Neuronal stem cell (in vitro differentiated cells): ENCODE measurements at regions not wholly inside any gene's neighbourhood (a gene's known extent, or its start where the extent isn't known, plus 50 kb on each side); places are given as distances from the start of the nearest gene placed in this dataset.

Experiments used
- DNase-seq: peaks from one replicate; pipeline ENCODE4 v3.0.0-alpha.2; 2013; ENCODE audit warnings: low spot score
- H2AFZ ChIP-seq: one replicate; pipeline ENCODE4 v1.6.1; 2013; ENCODE audit warnings: mild to moderate bottlenecking, low read length, inconsistent platforms
- H2AK5ac ChIP-seq: 2 replicates; pipeline ENCODE4 v1.6.1; 2013; ENCODE audit warnings: low read depth, mild to moderate bottlenecking, inconsistent platforms, low read length, moderate library complexity, mixed read lengths
- H2BK120ac ChIP-seq: 2 replicates; pipeline ENCODE4 v1.6.1; 2013; ENCODE audit warnings: low read depth, mild to moderate bottlenecking, inconsistent platforms, low read length, moderate library complexity, mixed read lengths
- H2BK12ac ChIP-seq: one replicate; pipeline ENCODE4 v1.6.1; 2013; ENCODE audit warnings: low read length, inconsistent platforms
- H2BK15ac ChIP-seq: 2 replicates; pipeline ENCODE4 v1.6.1; 2013; ENCODE audit warnings: mild to moderate bottlenecking, low read length, inconsistent platforms, mixed read lengths
- H2BK5ac ChIP-seq: one replicate; pipeline ENCODE4 v1.6.1; 2013; ENCODE audit warnings: inconsistent platforms, mild to moderate bottlenecking, low read length, moderate library complexity
- H3K14ac ChIP-seq: one replicate; pipeline ENCODE4 v1.6.1; 2013; ENCODE audit warnings: low read length, inconsistent platforms
- H3K18ac ChIP-seq: 2 replicates; pipeline ENCODE4 v1.6.1; 2013; ENCODE audit warnings: low read length, inconsistent platforms
- H3K23ac ChIP-seq: 2 replicates; pipeline ENCODE4 v1.6.1; 2013; ENCODE audit warnings: low read depth, mild to moderate bottlenecking, mixed read lengths, low read length, inconsistent platforms; ENCODE audit not compliant: poor library complexity
- H3K27ac ChIP-seq: replicated peaks from 3 replicates; pipeline ENCODE4 v1.5.1; 2013; ENCODE audit warnings: low read length, inconsistent platforms
- H3K27me3 ChIP-seq, 3 experiments: 2 replicates each; pipeline ENCODE4 v1.6.1; 2013; ENCODE audit warnings: low read length in 3 of 3, mild to moderate bottlenecking in 2 of 3, inconsistent platforms in 1 of 3, low read depth in 1 of 3, mixed read lengths in 1 of 3, moderate library complexity in 1 of 3; ENCODE audit not compliant: control insufficient read depth in 3 of 3, insufficient read depth in 3 of 3
- H3K36me3 ChIP-seq, 2 donors: replicated peaks in 1 of 2; 2 replicates each; pipeline ENCODE4 v1.6.1; 2013; ENCODE audit warnings: low read length in 2 of 2; ENCODE audit not compliant: control insufficient read depth in 2 of 2, insufficient read depth in 2 of 2
- H3K4ac ChIP-seq: 2 replicates; pipeline ENCODE4 v1.6.1; 2013; ENCODE audit warnings: inconsistent platforms, mild to moderate bottlenecking, low read length, moderate library complexity
- H3K4me1 ChIP-seq, 2 donors: 1 replicate in 1 of 2; 2 replicates in 1 of 2; pipeline ENCODE4 v1.6.1; 2013; ENCODE audit warnings: low read length in 2 of 2, low read depth in 1 of 2; ENCODE audit not compliant: control insufficient read depth in 2 of 2, insufficient read depth in 1 of 2
- H3K4me2 ChIP-seq: one replicate; pipeline ENCODE4 v1.6.1; 2013; ENCODE audit warnings: mild to moderate bottlenecking, low read length, inconsistent platforms; ENCODE audit not compliant: insufficient read depth, poor library complexity, severe bottlenecking
- H3K4me3 ChIP-seq, 2 donors: 2 replicates each; pipeline ENCODE4 v1.5.1; 2013; ENCODE audit warnings: low read length in 2 of 2, mild to moderate bottlenecking in 2 of 2, inconsistent platforms in 1 of 2, moderate library complexity in 1 of 2
- H3K79me1 ChIP-seq: one replicate; pipeline ENCODE4 v1.6.1; 2013; ENCODE audit warnings: low read depth, mild to moderate bottlenecking, inconsistent platforms, low read length, moderate library complexity
- H3K9ac ChIP-seq: one replicate; pipeline ENCODE4 v1.6.1; 2013; ENCODE audit warnings: mild to moderate bottlenecking, low read depth, low read length, inconsistent platforms; ENCODE audit not compliant: poor library complexity
- H3K9me3 ChIP-seq, 2 donors: replicated peaks in 1 of 2; 2 replicates each; pipeline versions ENCODE3 to v1.6.1; 2013; ENCODE audit warnings: low read length in 2 of 2, mild to moderate bottlenecking in 2 of 2, inconsistent platforms in 1 of 2, low read depth in 1 of 2, mixed read lengths in 1 of 2, moderate library complexity in 1 of 2; ENCODE audit not compliant: control insufficient read depth in 2 of 2, insufficient read depth in 1 of 2
- H4K8ac ChIP-seq: one replicate; pipeline ENCODE4 v1.6.1; 2013; ENCODE audit warnings: low read depth, mild to moderate bottlenecking, inconsistent platforms, low read length, moderate library complexity
- H4K91ac ChIP-seq: one replicate; pipeline ENCODE4 v1.6.1; 2013; ENCODE audit warnings: low read length, low read depth, mild to moderate bottlenecking, inconsistent platforms; ENCODE audit not compliant: poor library complexity
- WGBS, 2 donors: extraction: QIAGEN DNeasy Blood & Tissue Kit; methylation state at CpG; one replicate each; pipeline ENCODE4 v1.1.7; 2013; ENCODE audit warnings: missing lambda C conversion rate in 2 of 2, mixed read lengths in 1 of 2; ENCODE audit not compliant: insufficient read length in 2 of 2, insufficient replicate concordance in 1 of 2; ENCODE audit errors: extremely low coverage in 2 of 2; 5-methylcytosine and 5-hydroxymethylcytosine counted together

DNA sequence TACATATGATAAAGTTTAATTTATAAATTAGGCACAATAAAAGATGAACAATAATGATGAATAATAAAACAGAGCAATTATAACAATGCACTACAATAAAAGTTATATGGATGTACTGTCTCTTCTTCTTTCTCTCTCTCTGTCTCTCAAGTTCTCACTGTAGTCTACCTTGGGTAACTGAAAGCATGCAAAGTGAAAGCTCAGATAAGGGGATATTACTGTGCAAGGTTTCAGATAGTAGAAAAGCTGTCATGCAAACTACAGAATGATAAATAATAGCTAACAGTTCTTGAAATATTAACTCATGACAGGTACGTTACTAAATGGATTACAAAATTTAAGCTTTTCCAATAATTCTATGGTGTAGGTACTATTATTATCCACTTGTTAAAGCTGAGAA is 311.9 kb upstream of the PRDM1 start:
- no peak overlapping the region for H4K91ac ChIP-seq

DNA sequence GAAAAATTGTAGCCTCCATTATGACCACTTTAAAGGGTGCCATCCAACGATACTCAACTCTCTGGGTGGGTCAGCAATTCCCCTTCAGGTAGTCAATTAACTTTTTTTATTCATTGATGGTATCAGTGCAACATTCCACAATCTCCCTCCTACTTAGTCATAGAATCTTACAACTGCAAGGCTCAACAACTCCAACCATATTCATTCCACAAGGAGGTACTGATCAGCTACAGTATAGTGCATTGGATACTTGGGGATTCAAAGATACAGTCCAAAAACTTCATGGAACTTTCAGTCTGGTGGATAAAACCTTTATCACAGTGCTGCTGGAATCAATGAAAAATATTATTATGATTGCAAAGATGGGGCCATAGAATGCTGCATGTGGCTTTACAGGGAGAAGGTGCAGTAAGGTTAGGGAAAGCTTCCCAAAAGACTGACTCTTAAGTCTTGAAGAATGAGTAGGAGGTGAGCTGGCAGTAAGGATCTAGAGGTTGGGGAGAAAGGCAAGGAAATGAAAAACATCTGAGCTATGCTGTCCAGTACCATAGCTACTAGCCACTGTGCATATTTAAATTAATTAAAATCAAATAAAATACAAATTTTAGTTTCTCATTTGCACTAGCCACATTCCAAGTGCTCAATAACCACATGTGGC is 314.7 kb upstream of the PRDM1 start:
- Histone ChIP-seq H3K9me3 (peaks cover 0 to 2% of the 10 kb centered on the region in 2 donors), H3K14ac (no peak overlapping the region), H3K27me3 (no peaks in the 10 kb centered on the region), H2BK12ac (no peak overlapping the region), H2BK5ac (no peak overlapping the region), H2BK120ac (no peak overlapping the region), H3K4me2 (no peak overlapping the region), H3K79me1 (no peaks in the 10 kb centered on the region), H3K4me3 (no peak overlapping the region), H2AK5ac (no peak overlapping the region), H3K9ac (no peak overlapping the region), H3K23ac (no peak overlapping the region), H2BK15ac (no peak overlapping the region), H3K4ac (no peak overlapping the region), H3K4me1 (no peaks in the 10 kb centered on the region), H2AFZ (no peak overlapping the region), H4K8ac (no peak overlapping the region), H3K36me3 (no peaks in the 10 kb centered on the region), H3K27ac (no peak overlapping the region), H3K18ac (no peak overlapping the region), H4K91ac (no peak overlapping the region)
- DNase-seq = no peak
- WGBS, 2 donors = no CpG with 5 or more reads among the region's 1 CpG

More for the DNA sequence above, 311.9 kb upstream of the PRDM1 start:
- no peak overlapping the region for H3K14ac ChIP-seq
- H3K9me3 ChIP-seq = peaks cover 0 to 2% of the 10 kb centered on the region in 2 donors
- no peak for DNase-seq
- H3K27ac ChIP-seq = no peak overlapping the region
- H4K8ac ChIP-seq = no peak overlapping the region
- H3K4me3 ChIP-seq = no peak overlapping the region
- no peak overlapping the region for H3K4me2 ChIP-seq
- no peak overlapping the region for H2BK12ac ChIP-seq
- no peak overlapping the region for H3K4ac ChIP-seq
- H3K79me1 ChIP-seq = no peaks in the 10 kb centered on the region
- H2AK5ac ChIP-seq = no peak overlapping the region
- H2BK15ac ChIP-seq = no peak overlapping the region
- H2BK5ac ChIP-seq = no peak overlapping the region
- WGBS, 2 donors = no CpG with 5 or more reads among the region's 1 CpG
- no peak overlapping the region for H3K23ac ChIP-seq
- no peaks in the 10 kb centered on the region for H3K36me3 ChIP-seq
- H2BK120ac ChIP-seq = no peak overlapping the region
- no peaks in the 10 kb centered on the region for H3K4me1 ChIP-seq
- H3K27me3 ChIP-seq = no peaks in the 10 kb centered on the region
- no peak overlapping the region for H3K18ac ChIP-seq
- H3K9ac ChIP-seq = no peak overlapping the region
- H2AFZ ChIP-seq = no peak overlapping the region

DNA sequence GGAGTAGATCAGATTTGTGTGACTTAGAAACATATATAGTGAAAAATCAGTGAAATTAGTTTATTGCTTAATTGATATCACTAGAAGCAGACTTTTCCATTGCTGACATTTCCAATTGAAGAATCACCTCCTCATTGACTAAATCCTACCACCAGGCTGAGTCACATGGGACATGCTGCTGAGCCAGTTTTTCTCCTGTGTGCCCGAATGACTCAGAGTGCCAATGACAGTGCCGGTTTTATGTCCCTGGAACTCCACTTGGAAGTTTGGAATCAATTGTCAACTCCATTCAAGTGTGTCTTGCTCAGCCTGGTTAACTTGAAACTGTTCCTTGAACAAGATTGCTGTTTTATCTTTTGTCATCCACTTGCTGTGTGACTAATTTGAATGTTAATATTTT is 316.1 kb upstream of the PRDM1 start:
- Histone ChIP-seq H3K27me3 (no peaks in the 10 kb centered on the region), H3K4me2 (no peak overlapping the region), H2BK15ac (no peak overlapping the region), H3K9ac (no peak overlapping the region), H3K14ac (no peak overlapping the region), H2BK120ac (no peak overlapping the region), H2AFZ (no peak overlapping the region), H2AK5ac (no peak overlapping the region), H2BK12ac (no peak overlapping the region), H3K18ac (no peak overlapping the region), H3K4ac (no peak overlapping the region), H3K79me1 (no peaks in the 10 kb centered on the region), H3K27ac (no peak overlapping the region), H3K4me3 (no peak overlapping the region), H3K4me1 (no peaks in the 10 kb centered on the region), H3K23ac (no peak overlapping the region), H3K36me3 (no peaks in the 10 kb centered on the region), H2BK5ac (no peak overlapping the region), H4K8ac (no peak overlapping the region), H4K91ac (no peak overlapping the region), H3K9me3 (no peaks in the 10 kb centered on the region)
- no CpG with 5 or more reads among the region's 2 CpGs for WGBS, 2 donors
- DNase-seq = no peak

DNA sequence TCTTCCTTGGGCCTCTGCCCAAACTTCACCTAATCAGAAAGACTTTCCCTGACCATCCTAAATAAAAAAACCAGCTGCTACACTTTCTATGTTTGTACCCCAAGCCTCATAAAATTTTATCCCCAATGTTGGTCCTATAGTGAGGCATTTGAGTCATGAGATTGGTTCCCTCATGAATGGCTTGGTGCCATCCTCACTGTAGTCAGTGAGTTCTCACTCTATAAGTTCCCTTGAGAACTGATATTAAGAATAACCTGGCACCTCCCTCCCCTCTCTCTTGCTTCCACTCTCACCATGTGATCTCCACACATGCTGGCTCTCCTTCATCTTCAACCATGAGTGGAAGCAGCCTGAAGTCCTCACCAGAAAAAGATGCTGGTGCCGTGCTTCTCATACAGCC is 316.9 kb upstream of the PRDM1 start:
- no peak overlapping the region for H4K8ac ChIP-seq
- H3K23ac ChIP-seq = no peak overlapping the region
- no CpG with 5 or more reads among the region's 1 CpG for WGBS, 2 donors
- no peak overlapping the region for H2AK5ac ChIP-seq
- DNase-seq = no peak
- no peak overlapping the region for H2AFZ ChIP-seq
- H3K4me2 ChIP-seq = no peak overlapping the region
- no peaks in the 10 kb centered on the region for H3K9me3 ChIP-seq
- H4K91ac ChIP-seq = no peak overlapping the region
- H2BK12ac ChIP-seq = no peak overlapping the region
- H3K18ac ChIP-seq = no peak overlapping the region
- no peak overlapping the region for H3K9ac ChIP-seq
- H2BK15ac ChIP-seq = no peak overlapping the region
- H3K4ac ChIP-seq = no peak overlapping the region
- H3K27me3 ChIP-seq = no peaks in the 10 kb centered on the region
- no peak overlapping the region for H2BK120ac ChIP-seq
- H3K27ac ChIP-seq = no peak overlapping the region
- no peak overlapping the region for H2BK5ac ChIP-seq
- no peak overlapping the region for H3K14ac ChIP-seq
- no peak overlapping the region for H3K4me3 ChIP-seq
- no peaks in the 10 kb centered on the region for H3K4me1 ChIP-seq
- H3K79me1 ChIP-seq = no peaks in the 10 kb centered on the region
- H3K36me3 ChIP-seq = no peaks in the 10 kb centered on the region
